PC-9 (cell line): ENCODE measurements at regions not wholly inside any gene's neighbourhood (a gene's known extent, or its start where the extent isn't known, plus 50 kb on each side); places are given as distances from the start of the nearest gene placed in this dataset.

Experiments
- BruUV-seq: library from RNA; stranded (reverse); fragments of 400-500 nt; replicated peaks from 2 replicates; lab custom pipeline; 2021; lab: Mats Ljungman, UMichigan
- CTCF ChIA-PET: fragments of 300-600 bp; sonication (Branson Sonifier 250); formaldehyde crosslinking; loops from one replicate; lab custom pipeline; 2022; ENCODE audit warnings: antibody characterized with exemption; lab: Charles Lee
- POLR2A ChIA-PET: fragments of 300-600 bp; sonication (Branson Sonifier 250); formaldehyde crosslinking; loops from one replicate; lab custom pipeline; 2022; ENCODE audit warnings: antibody characterized with exemption; ENCODE audit not compliant: unreplicated experiment; lab: Charles Lee
- DNase-seq, 2 experiments: peaks; one replicate each; pipeline versions ENCODE4 v3.0.0 to v3.0.0-alpha.2; 2015 to 2022; ENCODE audit warnings: mixed read lengths in 1 of 2
- H2AFZ ChIP-seq: fragments of 200-600 bp; sonication (generic); 2 replicates; pipeline ENCODE4 v1.8.1; 2017; ENCODE audit warnings: antibody characterized with exemption
- H3F3A ChIP-seq: fragments of 200-600 bp; sonication (generic); 2 replicates; pipeline ENCODE4 v1.8.1; 2017; ENCODE audit warnings: antibody characterized with exemption, mild to moderate bottlenecking, low read depth; ENCODE audit not compliant: insufficient read depth
- H3K27ac ChIP-seq: fragments of 200-600 bp; sonication (generic); 2 replicates; pipeline ENCODE4 v1.6.1; 2016; ENCODE audit warnings: mixed run types
- H3K27me3 ChIP-seq: fragments of 200-600 bp; sonication (generic); 2 replicates; pipeline ENCODE4 v1.6.1; 2016; ENCODE audit warnings: low read depth, mixed run types; ENCODE audit not compliant: insufficient read depth
- H3K36me3 ChIP-seq: fragments of 200-600 bp; sonication (generic); 2 replicates; pipeline ENCODE4 v1.6.1; 2016; ENCODE audit warnings: low read depth, mixed run types
- H3K4me1 ChIP-seq: fragments of 200-600 bp; sonication (generic); replicated peaks from 2 replicates; pipeline ENCODE4 v1.6.1; 2016; ENCODE audit warnings: mixed run types; ENCODE audit not compliant: insufficient read depth
- H3K4me2 ChIP-seq: fragments of 200-600 bp; sonication (generic); 2 replicates; pipeline ENCODE4 v1.6.1; 2017; ENCODE audit warnings: mixed run types
- H3K4me3 ChIP-seq: fragments of 200-600 bp; sonication (generic); 2 replicates; pipeline ENCODE4 v1.6.1; 2016; ENCODE audit warnings: mixed run types
- H3K79me2 ChIP-seq: fragments of 200-600 bp; sonication (generic); 2 replicates; pipeline ENCODE4 v1.6.1; 2017; ENCODE audit warnings: low read depth, mixed run types
- H3K9me2 ChIP-seq: fragments of 200-600 bp; sonication (generic); 2 replicates; pipeline ENCODE4 v1.8.1; 2017; ENCODE audit warnings: mild to moderate bottlenecking; ENCODE audit not compliant: insufficient read depth
- H3K9me3 ChIP-seq: fragments of 200-600 bp; sonication (generic); 2 replicates; pipeline ENCODE4 v1.8.1; 2016; ENCODE audit warnings: low read depth; ENCODE audit not compliant: insufficient read depth
- H4K20me1 ChIP-seq: fragments of 200-600 bp; sonication (generic); 2 replicates; pipeline ENCODE4 v1.8.1; 2017; ENCODE audit not compliant: insufficient read depth
- EZH2 ChIP-seq: fragments of 200-600 bp; sonication (generic); IDR thresholded peaks from 2 replicates; pipeline ENCODE4 v1.8.0; 2017; ENCODE audit warnings: antibody characterized with exemption, low read depth
- intact Hi-C: fragments of 100-400 bp; cut with micrococcal nuclease; formaldehyde crosslinking; loops from one replicate; pipeline ENCODE4 v1.10.0; 2022; ENCODE audit not compliant: unreplicated experiment
- TF ChIP-seq, protein P1 (sequence below): fragments of 200-600 bp; sonication (generic); conservative IDR thresholded peaks from 2 replicates; pipeline ENCODE4 v1.6.1; 2017; ENCODE audit warnings: mixed run types, antibody characterized with exemption, mild to moderate bottlenecking, moderate library complexity

DNA sequence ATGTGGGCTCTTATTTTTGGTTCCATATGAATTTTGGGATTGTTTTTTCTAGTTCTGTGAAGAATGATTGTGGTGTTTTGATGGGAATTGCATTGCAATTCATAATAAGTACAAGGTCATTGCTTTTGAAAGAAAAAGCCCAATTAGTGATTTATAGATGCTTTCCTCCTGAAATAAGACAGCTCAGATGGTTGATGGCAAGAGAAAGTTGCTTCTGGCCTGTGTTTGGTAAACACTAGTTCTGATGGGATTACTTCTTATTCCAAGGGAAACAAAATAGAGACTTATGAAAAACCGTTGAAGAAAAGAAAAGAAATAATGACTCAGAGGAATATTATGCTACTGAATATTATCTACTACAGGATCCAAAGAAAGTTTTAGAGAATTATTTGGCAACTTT, 144.9 kb downstream of the SPANXA1 start:
- no peaks in the 10 kb centered on the region for H3K36me3 ChIP-seq
- H3K4me1 ChIP-seq: no peaks in the 10 kb centered on the region
- no peaks in the 10 kb centered on the region for H4K20me1 ChIP-seq
- no peaks in the 10 kb centered on the region for H3K9me2 ChIP-seq
- ChIA-PET POLR2A (no interaction called here), CTCF (no interaction called here)
- intact Hi-C loops: no loop called here
- no TSS peak for BruUV-seq
- no peak overlapping the region for H2AFZ ChIP-seq
- H3K9me3 ChIP-seq: no peaks in the 10 kb centered on the region
- no peak for TF ChIP-seq EZH2
- TF ChIP-seq, protein P1, sequence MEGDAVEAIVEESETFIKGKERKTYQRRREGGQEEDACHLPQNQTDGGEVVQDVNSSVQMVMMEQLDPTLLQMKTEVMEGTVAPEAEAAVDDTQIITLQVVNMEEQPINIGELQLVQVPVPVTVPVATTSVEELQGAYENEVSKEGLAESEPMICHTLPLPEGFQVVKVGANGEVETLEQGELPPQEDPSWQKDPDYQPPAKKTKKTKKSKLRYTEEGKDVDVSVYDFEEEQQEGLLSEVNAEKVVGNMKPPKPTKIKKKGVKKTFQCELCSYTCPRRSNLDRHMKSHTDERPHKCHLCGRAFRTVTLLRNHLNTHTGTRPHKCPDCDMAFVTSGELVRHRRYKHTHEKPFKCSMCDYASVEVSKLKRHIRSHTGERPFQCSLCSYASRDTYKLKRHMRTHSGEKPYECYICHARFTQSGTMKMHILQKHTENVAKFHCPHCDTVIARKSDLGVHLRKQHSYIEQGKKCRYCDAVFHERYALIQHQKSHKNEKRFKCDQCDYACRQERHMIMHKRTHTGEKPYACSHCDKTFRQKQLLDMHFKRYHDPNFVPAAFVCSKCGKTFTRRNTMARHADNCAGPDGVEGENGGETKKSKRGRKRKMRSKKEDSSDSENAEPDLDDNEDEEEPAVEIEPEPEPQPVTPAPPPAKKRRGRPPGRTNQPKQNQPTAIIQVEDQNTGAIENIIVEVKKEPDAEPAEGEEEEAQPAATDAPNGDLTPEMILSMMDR: no peak
- no peaks in the 10 kb centered on the region for H3K79me2 ChIP-seq
- no peak overlapping the region for H3K4me2 ChIP-seq
- H3K4me3 ChIP-seq: no peak overlapping the region
- no peak for DNase-seq
- no peaks in the 10 kb centered on the region for H3F3A ChIP-seq
- H3K27me3 ChIP-seq: no peaks in the 10 kb centered on the region
- H3K27ac ChIP-seq: no peak overlapping the region

DNA sequence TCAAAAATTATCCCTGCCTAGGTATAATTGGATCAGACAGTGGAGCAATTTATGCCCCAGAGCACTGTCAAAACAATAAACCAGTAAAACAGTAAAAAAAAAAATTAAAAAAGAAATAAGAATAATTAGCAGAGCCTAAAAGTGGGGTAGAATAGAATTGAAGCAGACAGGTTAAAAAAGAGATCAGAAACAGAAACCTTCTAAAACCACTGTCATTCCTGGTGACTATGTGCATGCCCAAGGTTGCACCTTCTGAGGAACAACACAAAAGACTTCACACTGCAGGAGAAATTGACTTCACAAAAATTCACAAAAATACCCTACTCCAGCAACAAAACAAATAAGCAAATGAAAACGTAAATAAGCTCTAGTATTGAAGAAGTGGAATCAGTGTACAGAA, 168.6 kb downstream of the SPANXA1 start:
- ChIA-PET POLR2A (interaction anchor here (0.6 kb wide), 1 partner anchor 446 kb away, joined by 3 read pairs; no protein-coding TSS in a partner anchor), CTCF (no interaction called here)
- no peaks in the 10 kb centered on the region for H3K4me1 ChIP-seq
- H3K9me2 ChIP-seq: no peaks in the 10 kb centered on the region
- BruUV-seq: no TSS peak
- no peaks in the 10 kb centered on the region for H3K79me2 ChIP-seq
- H3K9me3 ChIP-seq: no peaks in the 10 kb centered on the region
- H3K27ac ChIP-seq: no peak overlapping the region
- DNase-seq: no peak
- H4K20me1 ChIP-seq: no peaks in the 10 kb centered on the region
- H3F3A ChIP-seq: no peaks in the 10 kb centered on the region
- no peak overlapping the region for H3K4me2 ChIP-seq
- H2AFZ ChIP-seq: no peak overlapping the region
- TF ChIP-seq, protein P1: no peak
- no peak for TF ChIP-seq EZH2
- intact Hi-C loops: no loop called here
- no peak overlapping the region for H3K4me3 ChIP-seq
- no peaks in the 10 kb centered on the region; the same call in 1 of the 2 replicates for H3K27me3 ChIP-seq
- H3K36me3 ChIP-seq: no peaks in the 10 kb centered on the region

DNA sequence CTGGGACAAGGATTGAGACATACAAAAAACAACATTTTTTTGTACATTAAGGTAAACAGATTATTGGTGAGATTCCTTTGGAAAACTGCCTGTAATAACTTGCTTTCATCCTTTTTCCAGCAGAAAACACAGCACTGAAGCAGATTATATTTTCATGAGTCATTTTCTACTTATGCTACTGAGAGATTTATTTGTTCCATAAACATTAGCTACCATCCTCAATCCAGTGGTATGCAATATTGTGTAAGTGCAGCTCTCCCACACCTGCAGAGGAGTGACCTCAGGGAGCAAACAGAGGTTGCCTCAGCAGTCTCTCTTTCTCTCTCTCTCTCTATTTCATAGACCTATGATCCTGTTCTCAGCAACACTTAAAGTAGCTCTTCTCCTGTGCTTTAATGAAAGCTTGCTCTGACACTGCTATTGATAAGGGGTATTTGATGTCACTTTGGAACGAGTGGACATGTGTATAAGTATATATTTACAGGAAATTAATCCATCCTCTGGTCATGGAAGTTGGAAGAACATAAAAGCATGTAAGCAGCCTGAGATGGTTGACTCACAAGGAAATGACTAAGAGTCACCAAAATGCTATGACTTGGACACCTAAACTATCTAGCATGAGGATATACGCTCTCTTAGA, 163.7 kb upstream of the SPANXC start:
- peak; percentile 38 to 77 for DNase-seq
- CTCF ChIA-PET: interaction anchor here (0.6 kb wide), 2 partner anchors 63 to 229 kb away, joined by 4 to 5 read pairs; partner anchors contain the start of gene LDOC1
- BruUV-seq: TSS peak; percentile 36
- peak overlapping the region; percentile 27; the same call in 1 of the 2 replicates for H3K4me2 ChIP-seq
- no peaks in the 10 kb centered on the region for H3K9me3 ChIP-seq
- TF ChIP-seq, protein P1: no peak
- POLR2A ChIA-PET: no interaction called here
- no peak overlapping the region for H3K4me3 ChIP-seq
- no peaks in the 10 kb centered on the region for H4K20me1 ChIP-seq
- intact Hi-C loops: loop anchor here (2.0 kb wide), 1 partner anchor 63 kb away; no protein-coding TSS in a partner anchor
- peaks cover 11% of the 10 kb centered on the region; the same call in 1 of the 2 replicates for H3F3A ChIP-seq
- H3K27ac ChIP-seq: peak overlapping the region; percentile 80
- H2AFZ ChIP-seq: no peak overlapping the region
- no peaks in the 10 kb centered on the region for H3K36me3 ChIP-seq
- no peaks in the 10 kb centered on the region for H3K79me2 ChIP-seq
- H3K9me2 ChIP-seq: no peaks in the 10 kb centered on the region
- H3K27me3 ChIP-seq: no peaks in the 10 kb centered on the region
- peaks cover 12% of the 10 kb centered on the region; the same call in 1 of the 2 replicates for H3K4me1 ChIP-seq
